GM19395 (cell line): ENCODE measurements at regions not wholly inside any gene's neighbourhood (a gene's known extent, or its start where the extent isn't known, plus 50 kb on each side); places are given as distances from the start of the nearest gene placed in this dataset.
A peak's percentile ranks its signal among the peaks of the same experiment; 100 is the strongest.

Experiments
- ATAC-seq: cut with Tn5 transposase; IDR thresholded peaks from one replicate; pipeline ENCODE4 v1.9.1; 2021; ENCODE audit warnings: mild to moderate bottlenecking, moderate library complexity; ENCODE audit not compliant: unreplicated experiment

DNA sequence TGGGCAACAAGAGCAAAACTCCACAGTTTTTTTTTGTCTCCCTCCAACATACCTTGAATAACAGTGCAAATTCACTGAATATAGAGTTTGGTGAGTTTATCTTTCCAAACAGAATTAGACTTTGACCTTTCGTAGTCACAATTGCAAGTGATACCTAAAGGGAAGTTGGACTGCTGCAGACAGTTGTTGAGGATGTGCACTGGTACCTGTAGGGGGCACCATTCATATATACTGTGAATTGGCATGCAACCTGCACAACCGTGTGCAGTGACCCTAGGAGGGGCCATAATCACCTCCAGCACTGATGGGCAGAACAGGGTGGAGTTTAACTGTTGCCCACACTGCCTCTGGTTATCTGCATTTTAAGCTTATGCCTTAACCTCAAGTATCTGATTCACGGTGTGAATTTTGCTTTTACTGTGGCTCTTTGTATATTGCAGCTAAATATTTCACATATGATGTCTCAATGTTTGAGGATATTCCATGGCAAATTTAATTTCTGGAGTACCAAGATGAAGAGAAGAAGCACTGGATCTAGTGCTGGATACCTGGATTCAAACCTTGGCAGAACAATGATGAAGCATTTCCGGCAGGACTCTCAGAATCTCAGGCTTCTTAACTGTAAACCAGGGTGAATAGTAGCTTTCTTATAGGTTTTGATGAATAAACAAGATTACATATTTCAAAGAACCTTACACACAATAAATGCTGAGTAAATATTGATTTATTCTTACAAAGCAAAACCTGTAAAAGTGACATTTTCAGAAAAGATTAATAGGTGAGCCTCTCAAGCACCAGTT is 144.3 kb downstream of the ACTBL2 start:
- peak; percentile 69 for ATAC-seq

GRCh38 chr5:57335092-57335660 is 147.4 kb downstream of the ACTBL2 start:
- ATAC-seq = no peak

DNA sequence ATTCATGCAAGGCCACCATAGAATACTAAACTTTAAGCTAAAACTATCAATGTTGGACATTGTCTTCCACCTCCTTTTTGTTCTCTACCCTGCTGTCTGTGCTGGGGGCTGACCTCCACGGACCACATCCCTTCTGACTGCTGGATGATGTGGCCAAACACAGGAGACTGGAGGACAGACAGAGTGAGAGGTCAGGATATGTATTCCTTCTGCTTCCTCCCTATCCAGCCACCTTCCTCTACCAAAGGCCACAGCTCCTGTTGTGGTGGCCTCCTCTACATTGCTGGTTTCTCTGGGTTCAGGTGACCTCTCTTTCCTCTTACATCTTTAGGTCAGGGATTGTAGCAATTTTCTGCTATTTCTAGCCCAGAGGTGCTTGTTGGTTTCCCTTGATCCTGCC is 148.1 kb downstream of the ACTBL2 start:
- ATAC-seq = no peak

GRCh38 chr5:57332361-57332760 is 150.2 kb downstream of the ACTBL2 start:
- no peak for ATAC-seq

DNA sequence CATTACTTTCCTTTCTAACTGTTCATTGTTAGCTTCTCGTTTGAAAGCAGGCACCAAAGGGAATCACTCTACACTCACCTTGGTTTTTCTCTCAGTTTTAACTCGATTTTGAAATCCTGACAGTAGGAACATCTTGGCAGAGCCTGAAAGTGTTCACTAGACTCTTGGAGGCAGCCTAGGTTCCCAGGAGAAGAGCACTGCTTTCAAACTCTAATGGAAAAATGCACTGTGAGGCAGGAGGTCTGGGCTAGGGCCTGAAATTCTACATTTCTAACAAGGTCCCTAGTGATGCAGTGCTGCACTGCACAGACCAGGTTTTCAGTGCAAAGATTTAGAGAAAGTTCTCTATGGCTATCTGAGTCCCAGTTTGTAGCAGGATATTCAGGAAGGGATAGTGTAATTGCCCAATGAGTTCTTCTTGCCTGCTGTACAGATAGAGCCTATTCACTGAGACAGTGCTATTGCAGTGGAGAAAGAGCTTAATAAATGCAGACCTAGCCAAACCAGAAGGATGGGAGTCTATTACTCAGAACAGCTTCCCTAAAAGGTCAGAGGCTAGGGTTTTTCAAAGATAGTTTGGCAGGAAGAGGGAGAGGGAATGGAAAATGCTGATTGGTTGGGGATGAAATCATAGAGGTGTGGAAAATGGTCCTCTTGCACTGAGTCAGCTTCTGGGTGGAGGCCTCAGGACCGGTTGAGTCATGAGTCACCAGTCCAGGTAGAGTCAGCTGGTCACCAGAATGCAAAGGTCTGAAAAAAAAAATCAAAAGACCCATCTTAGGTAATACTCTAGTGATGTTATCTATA is 153.9 kb downstream of the GPBP1 start:
- no peak for ATAC-seq

DNA sequence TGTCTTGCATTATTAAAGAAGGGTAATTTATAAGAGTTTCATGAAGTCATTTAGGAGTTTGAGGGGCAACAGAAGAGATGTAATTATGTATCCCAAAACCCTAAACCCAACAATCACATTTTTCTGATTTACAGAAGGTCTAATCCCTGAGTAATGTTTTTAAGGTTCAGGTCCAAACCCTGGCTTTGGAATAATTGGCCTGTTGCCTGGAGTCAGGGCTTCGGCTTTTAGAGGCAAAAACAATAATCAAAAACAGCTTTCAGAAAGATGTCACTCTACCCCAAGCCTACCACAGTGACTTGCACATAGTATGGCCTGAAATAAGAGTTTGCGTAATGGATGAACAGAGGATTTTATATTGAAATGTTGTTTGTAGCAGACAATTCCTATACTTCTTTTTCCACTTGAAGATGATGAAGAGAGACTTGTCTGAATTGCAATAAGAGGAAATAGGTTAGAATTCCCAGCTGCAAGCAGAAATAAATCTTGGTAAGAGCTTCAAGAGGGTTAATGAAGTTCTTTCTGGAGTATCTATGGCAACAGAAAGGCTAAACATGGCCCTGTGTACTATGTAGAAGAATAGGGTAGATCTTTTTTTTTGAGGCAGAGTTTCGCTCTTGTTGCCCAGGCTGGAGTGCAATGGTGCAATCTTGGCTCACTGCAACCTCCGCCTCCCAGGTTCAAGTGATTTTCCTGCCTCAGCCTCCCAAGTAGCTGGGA is 152.0 kb downstream of the GPBP1 start:
- ATAC-seq = no peak

GRCh38 chr5:57324861-57325260 is 151.0 kb downstream of the GPBP1 start:
- ATAC-seq = no peak

- ATAC-seq = no peak
Observed at GRCh38 chr5:57324181-57324580, 150.3 kb downstream of the GPBP1 start.

DNA sequence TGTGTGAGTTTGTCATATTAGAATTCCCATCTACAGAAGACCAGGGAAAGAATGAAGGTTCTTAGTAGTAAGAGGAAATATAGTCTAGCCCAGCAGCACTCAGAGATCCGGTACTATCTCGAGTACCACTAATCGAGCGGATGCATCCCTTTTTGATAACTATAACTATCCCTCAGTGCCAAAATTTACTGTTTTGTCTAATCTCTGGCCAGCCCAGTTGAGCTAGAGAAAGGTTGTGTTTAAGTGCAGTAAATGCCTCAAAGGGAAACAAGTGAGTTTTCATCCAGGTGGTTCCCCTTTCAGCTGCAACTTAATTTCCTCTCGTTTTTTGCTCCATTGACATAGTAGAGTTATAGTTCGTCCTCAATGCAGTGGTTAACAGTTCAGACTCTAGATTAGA is 146.7 kb downstream of the GPBP1 start:
- no peak for ATAC-seq

GRCh38 chr5:57319628-57320027 is 145.8 kb downstream of the GPBP1 start:
- no peak for ATAC-seq

DNA sequence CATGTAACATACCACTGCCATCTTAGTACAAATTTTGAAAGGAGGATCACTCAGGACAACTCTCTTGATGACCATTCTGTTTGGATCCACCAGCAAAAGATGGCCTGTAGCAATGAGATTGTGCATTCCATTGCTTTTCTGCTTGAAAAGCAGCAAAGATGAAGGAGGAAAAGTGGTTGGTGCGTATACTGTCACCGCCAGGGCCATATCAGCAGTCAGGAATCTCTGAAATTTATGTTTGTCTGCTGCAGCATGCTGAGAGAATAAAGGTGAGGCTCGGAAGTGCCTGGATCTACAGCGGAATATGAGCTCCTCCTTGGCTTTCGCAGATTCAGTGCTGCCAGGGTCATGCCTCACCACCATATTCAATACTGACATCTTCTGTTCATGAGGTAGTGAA is 144.4 kb downstream of the GPBP1 start:
- no peak for ATAC-seq

- no peak for ATAC-seq
Observed at GRCh38 chr5:57317341-57317740, 143.5 kb downstream of the GPBP1 start.

DNA sequence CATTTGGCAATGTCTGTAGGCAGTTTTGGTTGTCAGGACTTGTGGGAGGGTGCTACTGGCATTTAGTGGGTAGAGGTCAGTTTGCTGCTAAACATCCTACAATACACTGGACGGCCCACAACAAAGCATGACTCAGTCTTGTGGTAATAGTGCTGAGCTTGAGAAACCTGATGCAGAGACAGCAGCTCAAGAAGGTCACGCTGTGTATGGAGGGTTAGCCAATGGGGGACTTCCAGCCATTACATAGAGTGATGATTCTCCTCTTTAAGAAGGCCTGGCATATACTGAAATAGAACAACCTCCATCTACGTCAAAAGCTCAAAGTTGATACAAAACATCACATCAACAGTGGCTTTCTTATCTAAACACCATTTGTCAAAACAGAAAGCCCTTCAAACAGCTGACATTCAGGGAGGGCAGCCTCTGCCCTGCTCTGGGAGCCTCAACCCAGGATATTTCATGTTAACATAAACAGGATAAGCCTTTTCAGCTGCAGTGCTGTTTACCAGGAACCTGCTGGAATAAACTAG is 143.0 kb downstream of the GPBP1 start:
- no peak for ATAC-seq

DNA sequence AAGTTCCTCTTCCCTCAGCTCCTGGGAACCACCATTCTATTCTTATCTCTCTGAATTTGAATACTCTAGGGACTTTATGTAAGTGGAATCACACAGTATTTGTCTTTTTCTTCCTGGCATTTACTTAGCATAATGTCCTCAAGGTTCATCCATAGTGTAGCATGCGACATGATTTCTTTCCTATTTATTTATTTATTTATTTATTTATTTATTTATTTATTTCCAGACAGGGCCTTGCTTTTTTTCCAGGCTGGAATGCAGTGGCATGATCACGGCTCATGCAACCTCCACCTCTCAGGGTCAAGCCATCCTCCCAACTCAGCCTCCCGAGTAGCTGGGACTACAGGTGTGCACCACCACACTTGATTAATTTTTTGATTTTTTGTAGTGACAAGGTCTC is 142.1 kb downstream of the GPBP1 start:
- ATAC-seq = no peak
